ENCODE measurements at regions not wholly inside any gene's neighbourhood (a gene's known extent, or its start where the extent isn't known, plus 50 kb on each side); places are given as distances from the start of the nearest gene placed in this dataset.
A peak's percentile ranks its signal among the peaks of the same experiment; 100 is the strongest.

DNA sequence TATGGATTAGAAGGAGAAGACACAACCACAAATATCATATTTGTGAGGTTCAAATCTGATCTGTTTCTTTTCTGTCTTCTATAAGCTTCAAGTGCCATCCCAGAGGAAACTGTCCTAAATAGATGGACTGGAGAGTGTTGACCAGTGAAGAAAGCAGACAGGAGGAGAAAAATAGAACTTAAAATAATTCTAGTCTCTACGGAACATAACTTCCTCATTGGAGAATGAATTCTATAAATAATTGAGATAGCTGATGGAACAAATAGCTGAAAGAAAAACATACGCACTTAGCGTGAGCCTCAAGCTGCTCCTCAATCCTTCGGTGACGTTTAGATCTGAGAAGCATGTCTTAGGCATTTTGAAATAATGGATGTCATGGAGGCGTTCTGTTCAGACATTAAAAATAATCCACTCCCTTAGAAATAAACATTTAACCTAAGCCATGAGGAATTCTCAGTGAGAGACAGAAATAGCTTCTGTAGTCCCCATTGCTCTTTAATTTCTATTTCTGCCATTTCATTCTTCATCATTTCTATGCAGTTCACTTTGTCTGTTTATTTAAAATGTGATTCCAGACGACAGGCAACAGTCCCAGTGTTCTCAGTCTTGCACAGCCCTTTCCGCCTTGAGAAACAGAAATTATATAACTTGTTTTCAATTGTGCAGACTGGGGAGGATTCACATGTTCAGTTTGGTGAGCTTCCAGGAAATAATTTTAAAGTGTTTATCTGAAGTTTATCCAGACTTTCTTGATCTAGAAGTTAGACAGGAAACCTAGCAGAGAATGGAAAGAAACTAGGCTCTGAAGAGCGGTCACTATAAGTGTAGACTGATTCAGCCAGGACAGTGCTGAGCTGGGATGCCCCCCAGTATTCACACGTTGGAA is 97.3 kb downstream of the NR1D2 start:
- peaks cover 0 to 7% (median 0%) of the 10 kb centered on the region in 4 donors for H3K4me1 ChIP-seq
- no peaks in the 10 kb centered on the region for H3K9me3 ChIP-seq
- TF ChIP-seq POLR2AphosphoS5 (IDR thresholded peaks at IDR 0.05): peak in 2 of 3 donors; percentile 41 to 49
- no peak for TF ChIP-seq POLR2A (IDR thresholded peaks at IDR 0.05)
- peak overlapping the region in 4 of 5 donors; percentile 46 to 79 (median 58) for H3K27ac ChIP-seq
- intact Hi-C loops (cut with DNase I; ENCODE audit: low total_unique reads): no loop called here
- WGBS, 5 donors: 35 to 65% (median 52%) methylated on average over 10 of the region's 10 CpGs
- H3K36me3 ChIP-seq: no peaks in the 10 kb centered on the region
- no peaks in the 10 kb centered on the region for H3K27me3 ChIP-seq
- DNase-seq: peak in 1 of 2 donors; percentile 53
- no peak overlapping the region for H3K4me3 ChIP-seq

- no peak for TF ChIP-seq CTCF (IDR thresholded peaks at IDR 0.05)
- no peak for TF ChIP-seq EP300 (IDR thresholded peaks at IDR 0.05)
- no peak for TF ChIP-seq POLR2AphosphoS5 (IDR thresholded peaks at IDR 0.05)
- TF ChIP-seq POLR2A (IDR thresholded peaks at IDR 0.05): no peak
- H3K36me3 ChIP-seq: no peaks in the 10 kb centered on the region
- peaks cover 0 to 7% (median 0%) of the 10 kb centered on the region in 4 donors for H3K4me1 ChIP-seq
- H3K27me3 ChIP-seq: no peaks in the 10 kb centered on the region
- DNase-seq: no peak
- no peak overlapping the region for H3K4me3 ChIP-seq
- no peaks in the 10 kb centered on the region for H3K9me3 ChIP-seq
- intact Hi-C loops (cut with DNase I; ENCODE audit: low total_unique reads): no loop called here
- WGBS, 5 donors: 62 to 91% (median 87%) methylated on average over 4 of the region's 4 CpGs
- H3K27ac ChIP-seq: peak overlapping the region; percentile 36 to 79 (median 56)
Observed at GRCh38 chr3:24043168-24043567, 98.1 kb downstream of the NR1D2 start.

DNA sequence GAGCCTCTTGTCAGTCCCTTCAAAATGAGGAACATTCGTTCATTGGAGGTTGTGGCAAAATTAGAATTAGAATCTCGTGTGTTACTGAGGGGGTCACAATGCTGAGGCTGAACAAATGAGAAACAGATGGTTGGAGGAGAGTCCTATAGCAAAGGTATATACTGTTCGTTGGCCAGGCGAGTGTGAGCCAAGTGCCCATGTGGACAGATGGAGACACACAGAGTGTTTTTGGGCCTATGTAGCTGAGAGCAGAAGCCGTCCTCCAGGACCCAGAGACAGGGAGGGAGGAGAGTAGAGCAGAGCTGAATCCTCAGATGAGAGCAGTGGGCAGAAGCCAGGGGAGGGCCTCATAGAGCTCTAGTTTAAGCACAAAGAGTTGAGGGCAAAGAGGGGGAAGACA is 98.9 kb downstream of the NR1D2 start:
- Histone ChIP-seq H3K36me3 (no peaks in the 10 kb centered on the region), H3K27me3 (no peaks in the 10 kb centered on the region), H3K4me1 (peaks cover 0 to 7% (median 0%) of the 10 kb centered on the region in 4 donors), H3K27ac (peak overlapping the region in 1 of 5 donors; percentile 79), H3K9me3 (no peaks in the 10 kb centered on the region), H3K4me3 (no peak overlapping the region)
- TF ChIP-seq EP300 (IDR thresholded peaks at IDR 0.05): no peak
- DNase-seq: no peak
- intact Hi-C loops (cut with DNase I; ENCODE audit: low total_unique reads): no loop called here
- WGBS, 5 donors: 86 to 95% (median 90%) methylated on average over 5 of the region's 5 CpGs

DNA sequence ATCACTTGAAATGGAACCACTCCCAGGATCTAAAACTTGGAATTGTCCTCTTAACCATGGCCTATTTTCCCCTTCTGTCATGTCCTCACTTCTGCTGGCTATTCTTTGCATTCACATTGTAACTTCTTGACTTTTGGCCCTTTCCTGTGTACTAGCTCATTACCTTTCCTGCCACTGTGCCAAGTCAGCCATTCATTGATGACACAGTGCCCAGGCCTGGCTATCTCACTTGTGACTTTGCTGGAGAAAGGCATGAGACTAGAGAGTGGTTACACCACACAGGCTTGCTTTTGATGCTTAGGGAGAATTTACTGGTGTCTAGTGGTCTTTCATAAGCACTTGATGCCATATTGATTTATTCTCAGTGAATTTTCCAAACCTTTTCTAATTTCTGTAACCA is 101.1 kb downstream of the NR1D2 start:
- intact Hi-C loops (cut with DNase I; ENCODE audit: low total_unique reads): no loop called here
- TF ChIP-seq POLR2A (IDR thresholded peaks at IDR 0.05): no peak
- H3K4me1 ChIP-seq: peaks cover 0 to 7% (median 0%) of the 10 kb centered on the region in 4 donors

GRCh38 chr3:24047513-24047912 is 102.4 kb downstream of the NR1D2 start:
- no peak for DNase-seq
- no peak for TF ChIP-seq CTCF (IDR thresholded peaks at IDR 0.05)
- no peak for TF ChIP-seq POLR2A (IDR thresholded peaks at IDR 0.05)
- TF ChIP-seq EP300 (IDR thresholded peaks at IDR 0.05): no peak
- TF ChIP-seq POLR2AphosphoS5 (IDR thresholded peaks at IDR 0.05): no peak
- H3K9me3 ChIP-seq: no peaks in the 10 kb centered on the region
- H3K36me3 ChIP-seq: no peaks in the 10 kb centered on the region
- no peaks in the 10 kb centered on the region for H3K27me3 ChIP-seq
- H3K4me3 ChIP-seq: no peak overlapping the region
- WGBS, 5 donors: 0% methylated on average over 1 of the region's 1 CpG; no CpG with 5 or more reads in 1 of the 5 donors
- no peaks in the 10 kb centered on the region for H3K4me1 ChIP-seq
- intact Hi-C loops (cut with DNase I; ENCODE audit: low total_unique reads): no loop called here
- no peak overlapping the region for H3K27ac ChIP-seq

More for the DNA sequence above, 101.1 kb downstream of the NR1D2 start:
- Histone ChIP-seq H3K27me3 (no peaks in the 10 kb centered on the region), H3K4me3 (no peak overlapping the region), H3K27ac (no peak overlapping the region), H3K9me3 (no peaks in the 10 kb centered on the region), H3K36me3 (no peaks in the 10 kb centered on the region)
- DNase-seq: no peak

- WGBS, 5 donors: 75 to 92% (median 83%) methylated on average over 1 of the region's 1 CpG
- H3K27me3 ChIP-seq: no peaks in the 10 kb centered on the region
- H3K9me3 ChIP-seq: no peaks in the 10 kb centered on the region
- H3K4me3 ChIP-seq: no peak overlapping the region
- intact Hi-C loops (cut with DNase I; ENCODE audit: low total_unique reads): no loop called here
- TF ChIP-seq CTCF (IDR thresholded peaks at IDR 0.05) (no peak), POLR2AphosphoS5 (IDR thresholded peaks at IDR 0.05) (no peak), EP300 (IDR thresholded peaks at IDR 0.05) (no peak), POLR2A (IDR thresholded peaks at IDR 0.05) (no peak)
- H3K4me1 ChIP-seq: no peaks in the 10 kb centered on the region
- H3K27ac ChIP-seq: no peak overlapping the region
- no peak for DNase-seq
- H3K36me3 ChIP-seq: no peaks in the 10 kb centered on the region
Observed at GRCh38 chr3:24048843-24049242, 103.8 kb downstream of the NR1D2 start.

All from stomach (tissue), 8 donors.